Sigmoid colon (tissue), 4 donors: ENCODE measurements at regions not wholly inside any gene's neighbourhood (a gene's known extent, or its start where the extent isn't known, plus 50 kb on each side); places are given as distances from the start of the nearest gene placed in this dataset.

Experiments
- CTCF ChIP-seq, 4 experiments: fragments of 450-650 bp in 3 of 4; fragments of 200-600 bp in 1 of 4; IDR thresholded peaks; one replicate each; pipeline ENCODE4 v1.5.1; 2016 to 2019; ENCODE audit warnings: antibody characterized with exemption in 4 of 4, mild to moderate bottlenecking in 3 of 4, moderate library complexity in 2 of 4
- EP300 ChIP-seq, 4 donors: sonication (generic); formaldehyde crosslinking; IDR thresholded peaks; one replicate each; pipeline ENCODE4 v1.6.1; 2017; ENCODE audit warnings: antibody characterized with exemption in 4 of 4

GRCh38 chr1:230008721-230009120, 58.3 kb upstream of the GALNT2 start:
- TF ChIP-seq CTCF (IDR thresholded peaks at IDR 0.05) (no peak), EP300 (IDR thresholded peaks at IDR 0.05) (no peak)
